GM18858 (cell line): ENCODE measurements at regions not wholly inside any gene's neighbourhood (a gene's known extent, or its start where the extent isn't known, plus 50 kb on each side); places are given as distances from the start of the nearest gene placed in this dataset.

Experiments
- ATAC-seq: cut with Tn5 transposase; IDR thresholded peaks from one replicate; pipeline ENCODE4 v1.9.1; 2021; ENCODE audit not compliant: unreplicated experiment

GRCh38 chr5:86768699-86769202 is 151.0 kb downstream of the COX7C start:
- ATAC-seq = no peak

DNA sequence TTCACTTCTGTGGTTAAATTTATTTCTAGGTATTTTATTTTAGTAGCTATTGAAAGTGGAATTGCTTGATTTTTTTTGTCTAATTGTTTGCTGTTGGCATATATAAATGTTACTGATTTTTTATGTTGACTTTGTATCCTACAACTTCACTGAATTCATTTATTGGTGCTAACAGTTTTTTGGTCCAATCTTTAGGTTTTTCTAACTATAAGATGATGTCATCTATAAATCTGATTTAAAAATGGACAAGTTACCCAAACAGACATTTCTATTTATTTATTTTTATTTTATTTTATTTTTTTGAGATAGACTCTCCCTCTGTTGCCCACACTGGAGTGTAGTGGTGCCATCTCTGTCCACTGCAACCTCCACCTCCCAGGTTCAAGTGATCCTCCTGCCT is 162.3 kb downstream of the COX7C start:
- ATAC-seq = no peak

DNA sequence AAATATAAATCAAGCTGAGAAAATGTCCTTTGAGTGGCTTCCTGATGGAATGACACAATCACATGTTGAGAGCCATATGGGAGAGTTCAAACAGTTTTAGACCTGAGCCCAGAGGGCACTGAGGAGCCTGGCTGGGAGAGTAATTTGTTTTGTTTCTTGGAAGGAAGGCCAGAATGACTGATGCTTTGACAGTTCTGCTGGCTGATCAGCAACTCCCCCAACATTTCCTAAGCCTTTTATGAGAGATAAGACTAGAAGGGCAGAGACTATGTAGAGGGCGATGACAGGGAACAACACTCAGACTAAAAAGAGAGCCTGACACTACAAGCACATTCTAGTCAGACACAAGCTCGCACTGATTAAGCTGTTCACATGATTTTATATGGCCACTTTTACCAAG is 169.2 kb downstream of the COX7C start:
- no peak for ATAC-seq

- ATAC-seq = no peak
These were observed 177.9 kb downstream of the COX7C start for GRCh38 chr5:86795659-86796058.

- ATAC-seq = no peak
These were observed 179.9 kb downstream of the COX7C start for GRCh38 chr5:86797677-86798076.

- ATAC-seq = no peak
These were observed 188.5 kb downstream of the COX7C start for GRCh38 chr5:86806206-86806605.

DNA sequence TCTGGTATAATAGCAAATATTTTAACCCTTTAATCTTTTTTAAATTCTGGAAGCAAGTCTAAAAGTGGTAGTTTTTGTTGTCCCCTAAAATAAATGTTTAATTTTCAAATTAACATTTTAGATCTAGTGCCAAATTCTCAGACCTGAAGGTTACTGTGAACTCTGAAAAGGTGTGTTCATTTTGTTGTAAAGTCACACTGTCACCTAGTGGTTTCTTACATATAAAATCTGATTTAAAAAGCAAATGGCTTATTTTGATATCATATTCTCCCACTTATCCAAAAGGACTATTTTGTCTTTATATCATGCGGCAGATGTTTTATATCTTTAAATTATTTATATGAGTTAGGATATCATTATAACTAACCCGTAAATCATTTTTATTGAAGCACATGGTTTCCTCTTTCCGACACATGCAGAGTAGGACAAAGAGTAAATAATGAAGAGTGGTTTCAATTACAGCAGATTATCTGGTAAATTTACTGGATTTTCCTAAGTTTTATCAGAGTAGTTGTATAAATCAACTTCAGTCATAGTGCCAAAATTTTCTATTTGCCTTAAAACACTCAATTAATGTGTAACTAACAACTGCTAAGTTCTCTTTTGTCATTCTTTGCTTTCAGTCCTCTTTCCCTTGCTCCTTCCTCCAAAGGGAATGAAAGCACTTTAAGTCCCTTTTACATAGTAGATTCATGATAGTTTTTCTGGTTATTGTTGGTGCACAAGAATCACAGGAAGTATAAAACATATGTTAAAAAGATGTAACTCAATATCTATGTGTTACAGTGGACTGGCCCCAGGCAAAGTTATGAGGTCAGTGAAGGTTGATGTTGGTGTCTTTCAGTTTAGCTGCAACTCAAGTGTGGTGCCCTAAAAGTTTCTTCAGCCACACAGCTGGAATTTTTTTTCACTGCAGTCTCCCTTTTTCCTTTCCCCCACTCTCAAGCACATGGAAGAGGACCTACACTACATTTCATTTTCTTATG is 189.6 kb downstream of the COX7C start:
- no peak for ATAC-seq

DNA sequence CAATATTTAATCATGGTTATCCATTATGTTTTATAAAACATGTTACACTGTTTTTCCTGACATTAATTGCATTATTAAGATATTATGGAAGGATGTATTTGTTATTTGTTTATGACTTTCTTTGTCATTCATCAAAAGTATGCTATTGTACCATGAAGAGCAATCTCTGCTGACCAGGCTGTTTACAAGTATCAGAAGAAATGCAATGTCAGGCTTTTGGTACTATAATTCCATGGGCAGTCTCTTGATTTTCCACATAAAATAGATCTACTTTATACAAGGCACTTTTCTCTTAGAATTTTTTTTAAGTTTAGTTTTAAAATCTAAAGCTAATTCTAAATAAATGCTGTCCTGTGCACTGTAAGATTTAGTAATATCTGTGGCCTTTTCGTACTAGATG is 196.6 kb downstream of the COX7C start:
- no peak for ATAC-seq

GRCh38 chr5:86814907-86815306 is 197.2 kb downstream of the COX7C start:
- ATAC-seq = no peak

DNA sequence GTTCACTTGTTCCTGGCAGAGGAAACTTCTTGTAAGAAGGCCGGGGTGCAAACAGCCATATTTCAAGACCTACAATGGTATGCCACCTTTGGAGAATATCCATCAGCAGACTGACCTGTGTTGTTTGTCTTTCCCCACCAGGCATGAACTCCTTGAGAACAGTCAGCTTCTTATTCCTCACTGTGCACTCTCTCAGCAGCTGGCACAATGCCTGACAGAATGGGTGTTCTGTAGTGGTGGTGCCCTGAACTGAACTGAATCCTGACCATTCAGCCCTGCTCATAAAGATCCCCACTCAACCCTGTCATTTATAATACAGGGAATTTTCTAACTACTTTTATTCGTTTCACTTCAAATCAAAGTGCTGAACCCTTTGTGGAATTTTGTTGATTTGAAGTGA is 206.9 kb downstream of the COX7C start:
- no peak for ATAC-seq

- ATAC-seq = no peak
These were observed 213.4 kb downstream of the COX7C start for GRCh38 chr5:86831128-86831527.

DNA sequence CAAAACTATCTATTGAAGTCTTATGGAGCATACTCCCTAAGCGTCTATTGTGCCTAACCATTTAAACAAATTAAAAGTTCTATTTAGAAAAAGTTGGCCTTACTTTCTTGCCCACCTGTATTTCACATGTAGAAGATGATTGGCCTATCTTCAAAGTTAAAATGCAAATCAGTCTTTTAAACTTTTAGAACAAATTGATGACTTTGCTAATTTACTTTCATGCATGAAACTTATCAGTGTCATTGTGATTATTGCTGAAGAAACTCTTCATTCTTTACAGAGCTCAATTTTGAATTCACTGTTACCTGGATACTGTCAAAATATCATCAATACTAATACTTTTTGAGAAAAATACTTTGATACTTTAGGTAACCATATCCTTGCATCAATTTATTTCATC is 216.1 kb downstream of the COX7C start:
- ATAC-seq = no peak

DNA sequence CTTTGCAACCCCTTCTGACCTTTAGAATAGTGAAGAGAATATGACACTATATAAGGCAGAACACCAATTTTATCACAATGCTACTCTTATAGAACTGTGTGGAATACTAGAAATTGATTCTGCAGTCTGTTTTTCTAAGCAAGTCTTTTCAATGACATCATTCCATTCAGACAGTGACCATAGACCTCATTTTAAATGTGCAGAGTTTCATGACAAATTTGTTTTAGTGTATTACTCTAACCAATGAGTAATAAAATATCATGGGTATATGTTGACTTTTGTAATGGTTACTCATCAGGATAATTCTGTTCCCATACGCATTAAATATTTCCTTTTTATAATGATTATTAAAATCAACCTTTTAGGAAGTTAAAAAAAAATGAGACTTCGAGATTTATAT is 219.9 kb downstream of the COX7C start:
- no peak for ATAC-seq

- no peak for ATAC-seq
These were observed 220.3 kb downstream of the COX7C start for GRCh38 chr5:86838083-86838482.

DNA sequence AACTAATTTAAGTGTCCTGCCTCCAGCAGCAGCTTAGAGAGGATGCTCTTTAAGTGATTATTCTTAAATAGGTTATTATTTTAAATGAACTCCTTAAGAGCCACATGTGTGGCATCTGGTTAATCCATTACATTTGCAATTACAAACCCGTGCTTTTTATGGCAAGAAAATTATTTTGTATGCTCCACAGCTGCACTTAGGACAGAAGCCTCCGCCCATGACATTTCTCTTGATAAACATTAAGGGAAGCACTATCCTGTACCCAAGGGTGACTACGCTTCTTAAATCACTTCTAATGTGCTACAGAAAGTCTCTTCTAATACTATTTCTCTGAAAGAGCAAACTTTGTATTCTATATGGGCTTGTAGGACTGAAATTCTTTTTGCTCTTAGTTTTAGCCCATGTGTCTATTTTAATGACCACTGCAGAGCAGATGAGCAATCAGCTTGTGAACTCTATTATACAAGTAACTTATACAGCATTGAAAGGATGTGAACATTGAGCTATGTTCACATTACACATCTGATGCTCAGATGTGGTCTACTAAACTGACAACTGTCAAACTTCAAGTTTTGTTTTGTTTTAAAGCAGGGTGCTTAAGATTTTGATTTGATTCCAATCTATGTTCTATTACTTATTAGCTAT is 223.4 kb downstream of the COX7C start:
- ATAC-seq = no peak

DNA sequence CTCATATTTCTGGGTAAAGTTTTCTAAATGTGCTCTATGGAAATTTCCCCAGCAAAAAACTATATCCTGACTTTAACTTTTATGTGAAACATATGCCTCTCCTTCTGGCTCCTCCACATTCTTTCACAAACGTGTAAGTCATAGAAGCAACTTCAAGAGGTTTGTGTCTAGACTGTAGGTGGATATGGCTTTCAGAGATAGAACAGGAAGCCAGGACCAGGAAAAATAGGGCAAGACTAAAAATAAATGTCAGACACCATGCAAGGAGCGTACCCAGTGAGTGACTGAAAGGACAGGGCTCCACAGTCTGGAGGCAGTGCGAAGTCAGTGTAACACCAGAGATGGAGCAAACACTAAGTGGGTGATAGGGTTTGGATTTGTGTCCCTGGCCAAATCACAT is 240.7 kb downstream of the COX7C start:
- no peak for ATAC-seq

DNA sequence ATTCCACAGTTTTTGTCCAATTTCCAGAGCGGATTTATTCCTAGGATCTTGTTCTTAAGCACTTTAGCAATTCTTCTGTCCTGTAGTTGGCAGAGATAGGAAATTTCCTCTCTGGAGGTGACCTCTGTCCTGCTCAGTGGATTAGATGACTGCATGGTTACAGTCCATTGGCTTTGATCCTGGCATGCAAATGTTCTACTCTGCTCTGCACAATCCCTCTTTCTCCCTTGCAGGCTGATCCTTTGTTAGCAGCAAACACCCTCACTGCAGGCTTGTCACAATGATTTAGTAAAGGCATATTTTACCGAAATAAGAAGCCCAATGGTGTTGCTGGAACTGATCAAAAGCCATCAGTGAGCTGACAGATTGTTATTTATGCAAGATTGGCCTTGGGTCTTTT is 243.8 kb downstream of the COX7C start:
- no peak for ATAC-seq

- ATAC-seq = no peak
These were observed 244.4 kb downstream of the COX7C start for GRCh38 chr5:86862093-86862492.

DNA sequence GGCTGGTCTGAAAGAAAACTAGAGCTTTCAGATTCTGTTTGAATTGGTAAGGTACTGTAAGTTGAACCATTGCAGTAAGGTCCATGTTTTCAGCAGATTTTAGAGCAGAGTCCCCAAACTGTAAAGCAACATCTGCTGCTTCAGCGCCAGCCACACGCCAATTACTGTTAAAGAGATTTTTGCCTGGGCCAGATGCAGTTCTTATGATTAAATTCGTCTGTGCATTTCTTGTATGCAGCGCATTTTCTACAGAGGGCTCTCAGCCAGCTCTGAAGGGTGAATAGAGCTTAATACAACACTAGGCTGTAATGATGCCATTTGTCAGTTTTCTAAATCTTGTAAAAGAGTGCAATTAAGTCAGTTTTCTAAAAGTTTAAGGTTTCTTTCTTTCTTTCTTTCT is 246.3 kb downstream of the COX7C start:
- ATAC-seq = no peak

DNA sequence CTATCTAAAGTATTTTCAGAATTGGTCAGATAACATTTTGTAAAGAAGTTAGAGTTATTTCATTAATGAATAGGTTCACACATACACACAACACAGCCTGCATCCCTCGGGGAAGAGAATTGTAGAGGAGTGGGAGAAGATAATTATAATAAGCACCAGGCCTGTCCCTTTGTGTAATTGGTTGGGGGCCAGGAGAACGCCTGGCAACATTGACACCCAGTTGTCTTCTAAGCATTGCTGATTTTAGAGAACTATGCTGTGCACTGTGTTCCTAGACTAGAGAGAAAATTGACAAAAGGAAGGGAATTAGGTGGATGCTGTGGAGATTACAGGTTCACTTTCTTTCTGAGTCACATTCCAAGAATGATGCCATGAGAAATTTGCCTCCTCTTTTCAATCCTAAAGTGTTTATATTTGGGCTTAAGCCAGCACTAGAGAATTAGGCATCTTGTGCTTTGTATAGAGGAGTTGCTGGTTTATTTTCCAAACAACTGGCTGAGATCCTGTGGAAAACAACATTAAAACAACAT is 247.6 kb downstream of the COX7C start:
- ATAC-seq = no peak

- ATAC-seq = no peak
These were observed 248.3 kb downstream of the COX7C start for GRCh38 chr5:86866036-86866435.

DNA sequence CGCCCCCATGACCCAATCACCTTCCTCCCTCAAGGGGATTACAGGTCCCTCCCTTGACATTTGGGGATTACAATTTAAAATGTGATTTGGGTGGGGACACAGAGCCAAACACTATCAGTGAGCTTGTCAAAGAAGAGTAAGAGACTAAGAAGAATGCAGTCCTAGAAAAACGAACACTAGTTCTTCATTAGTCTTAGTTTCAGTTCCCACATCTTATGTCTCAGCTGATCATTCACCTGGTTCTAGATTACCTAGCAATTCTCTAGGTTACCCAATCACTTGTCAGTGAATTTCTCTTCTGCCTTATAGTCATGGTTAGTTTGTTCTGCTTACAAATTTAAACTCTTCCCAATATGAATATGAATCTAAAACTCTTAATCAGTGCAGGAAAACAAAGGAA is 251.5 kb downstream of the COX7C start:
- peak; percentile 67 for ATAC-seq
